NOMO-1 treated with dmso at 0.1 percent for 144 hours (cell line): ENCODE measurements at regions not wholly inside any gene's neighbourhood (a gene's known extent, or its start where the extent isn't known, plus 50 kb on each side); places are given as distances from the start of the nearest gene placed in this dataset.
"Not testable (repeated sequence)": the region's sequence is repeated elsewhere in the genome, so short reads cannot be mapped to it uniquely, and the experiment has no call there.

Source experiments
- DNase-seq: peaks from one replicate; lab custom pipeline; 2025; ENCODE audit not compliant: unreplicated experiment; lab: John Stamatoyannopoulos, UW

GRCh38 chr7:113267885-113268284 is 149.5 kb upstream of the SMIM30 start:
- DNase-seq = no peak

GRCh38 chr7:113267271-113267670 is 148.9 kb upstream of the SMIM30 start:
- DNase-seq = no peak

- DNase-seq = no peak
Measured at GRCh38 chr7:113263749-113264148, 145.4 kb upstream of the SMIM30 start.

GRCh38 chr7:113263215-113263742 is 144.9 kb upstream of the SMIM30 start:
- DNase-seq = not testable (repeated sequence)

GRCh38 chr7:113256883-113257531 is 138.7 kb upstream of the SMIM30 start:
- DNase-seq = no peak

- DNase-seq = no peak
Measured at GRCh38 chr7:113247198-113247597, 128.8 kb upstream of the SMIM30 start.

- no peak for DNase-seq
Measured at GRCh38 chr7:113246738-113247137, 128.4 kb upstream of the SMIM30 start.

- no peak for DNase-seq
Measured at GRCh38 chr7:113232885-113233284, 114.5 kb upstream of the SMIM30 start.

GRCh38 chr7:113230691-113231090 is 112.3 kb upstream of the SMIM30 start:
- no peak for DNase-seq

GRCh38 chr7:113217314-113217713 is 99.0 kb upstream of the SMIM30 start:
- DNase-seq = no peak

- DNase-seq = no peak
Measured at GRCh38 chr7:113216038-113216437, 97.7 kb upstream of the SMIM30 start.

GRCh38 chr7:113209449-113210203 is 91.3 kb upstream of the SMIM30 start:
- no peak for DNase-seq

GRCh38 chr7:113207931-113208330 is 89.6 kb upstream of the SMIM30 start:
- no peak for DNase-seq

- no peak for DNase-seq
Measured at GRCh38 chr7:113207441-113207840, 89.1 kb upstream of the SMIM30 start.

GRCh38 chr7:113204415-113204814 is 86.1 kb upstream of the SMIM30 start:
- DNase-seq = no peak

GRCh38 chr7:113202284-113202683 is 83.9 kb upstream of the SMIM30 start:
- DNase-seq = no peak

- no peak for DNase-seq
Measured at GRCh38 chr7:113200281-113200680, 81.9 kb upstream of the SMIM30 start.

- no peak for DNase-seq
Measured at GRCh38 chr7:113199841-113200240, 81.5 kb upstream of the SMIM30 start.

GRCh38 chr7:113199136-113199535 is 80.8 kb upstream of the SMIM30 start:
- no peak for DNase-seq

- DNase-seq = no peak
Measured at GRCh38 chr7:113198226-113198625, 79.9 kb upstream of the SMIM30 start.

GRCh38 chr7:113197274-113197673 is 78.9 kb upstream of the SMIM30 start:
- no peak for DNase-seq

GRCh38 chr7:113188396-113188795 is 70.0 kb upstream of the SMIM30 start:
- DNase-seq = no peak
